Gastroesophageal sphincter (tissue), 4 donors: ENCODE measurements at regions not wholly inside any gene's neighbourhood (a gene's known extent, or its start where the extent isn't known, plus 50 kb on each side); places are given as distances from the start of the nearest gene placed in this dataset.
"Not testable (repeated sequence)": the region's sequence is repeated elsewhere in the genome, so short reads cannot be mapped to it uniquely, and the experiment has no call there.

Source experiments
- ATAC-seq: fragments of 150-250 bp; one replicate; pipeline ENCODE4 v1.9.1; 2016; ENCODE audit warnings: mild to moderate bottlenecking, moderate library complexity
- H3K27ac ChIP-seq, 4 donors: fragments of 200-600 bp; sonication (generic) in 3 of 4; 1 replicate in 3 of 4; 2 replicates in 1 of 4; pipeline ENCODE4 v1.5.1; 2016 to 2019
- H3K27me3 ChIP-seq: fragments of 200-600 bp; sonication (generic); one replicate; pipeline ENCODE4 v1.5.1; 2019
- H3K36me3 ChIP-seq, 2 donors: fragments of 200-600 bp; sonication (generic); one replicate each; pipeline ENCODE4 v1.5.1; 2019; ENCODE audit warnings: control low read depth in 1 of 2
- H3K4me1 ChIP-seq, 3 donors: fragments of 200-600 bp; sonication (generic); 1 replicate in 2 of 3; 2 replicates in 1 of 3; pipeline ENCODE4 v1.5.1; 2016 to 2019; ENCODE audit warnings: control low read depth in 2 of 3
- H3K4me3 ChIP-seq, 2 donors: fragments of 200-600 bp; sonication (generic); one replicate each; pipeline ENCODE4 v1.5.1; 2019; ENCODE audit warnings: mild to moderate bottlenecking in 1 of 2, moderate library complexity in 1 of 2
- H3K9me3 ChIP-seq, 3 donors: fragments of 200-600 bp; sonication (generic); one replicate each; pipeline ENCODE4 v1.5.1; 2017 to 2019; ENCODE audit warnings: control low read depth in 2 of 3
- EP300 ChIP-seq: sonication (generic); formaldehyde crosslinking; IDR thresholded peaks from one replicate; pipeline ENCODE4 v1.6.1; 2017; ENCODE audit warnings: antibody characterized with exemption, mild to moderate bottlenecking
- POLR2A ChIP-seq, 2 donors: fragments of 450-650 bp; IDR thresholded peaks; one replicate each; pipeline ENCODE4 v1.6.1; 2017; ENCODE audit warnings: antibody characterized with exemption in 2 of 2, mild to moderate bottlenecking in 2 of 2, moderate library complexity in 1 of 2
- POLR2AphosphoS5 ChIP-seq: sonication (generic); formaldehyde crosslinking; IDR thresholded peaks from one replicate; pipeline ENCODE4 v1.6.1; 2017; ENCODE audit warnings: antibody characterized with exemption
- WGBS, 2 donors: methylation state at CpG; one replicate each; pipeline ENCODE4 v1.1.5; 2018; ENCODE audit warnings: low coverage in 1 of 2; 5-methylcytosine and 5-hydroxymethylcytosine counted together
- TF ChIP-seq, protein P1 (sequence below), 4 experiments: fragments of 200-600 bp in 2 of 4; fragments of 450-650 bp in 2 of 4; sonication (generic) in 1 of 4; IDR thresholded peaks; one replicate each; pipeline ENCODE4 v1.5.1; 2017 to 2019; ENCODE audit warnings: antibody characterized with exemption in 4 of 4, mild to moderate bottlenecking in 2 of 4, moderate library complexity in 2 of 4

DNA sequence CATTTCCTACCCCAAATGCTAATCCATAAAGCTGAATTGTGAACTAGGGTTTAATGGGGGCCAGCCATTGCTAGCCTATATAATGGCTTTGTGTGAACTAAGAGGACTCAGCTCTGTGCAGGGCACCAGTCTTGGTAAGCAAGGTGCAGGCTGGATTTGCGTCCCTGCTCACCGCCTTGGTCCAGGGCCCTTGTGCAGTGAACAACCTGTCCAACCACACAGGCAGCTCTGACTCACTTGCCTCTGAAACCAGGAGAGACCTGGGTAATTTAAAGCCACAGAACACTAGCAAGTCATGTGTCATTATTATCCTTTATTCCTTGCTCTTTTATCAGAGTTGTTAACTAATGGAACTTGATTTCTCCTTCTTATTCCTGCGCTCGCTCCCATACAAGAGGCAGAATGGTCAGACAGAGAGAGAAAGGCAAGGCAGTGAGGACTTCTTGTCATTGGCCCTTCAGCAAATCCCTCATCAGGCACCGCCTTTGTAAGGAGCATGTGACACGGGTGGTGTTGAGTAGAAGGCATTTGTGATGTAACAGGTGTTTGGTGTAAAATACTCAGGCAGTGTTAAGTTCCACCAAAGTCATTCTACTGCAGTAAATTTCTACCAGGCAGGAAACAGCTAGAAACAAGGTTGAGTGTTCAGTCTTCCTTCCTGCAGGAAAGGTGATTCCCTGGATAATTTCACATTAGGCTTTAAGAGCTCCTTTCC, 67.3 kb upstream of the OLIG2 start:
- WGBS, 2 donors = 63 to 65% methylated on average over 4 to 6 of the region's 6 CpGs
- H3K36me3 ChIP-seq = no peaks in the 10 kb centered on the region
- no peak overlapping the region for H3K27ac ChIP-seq
- no peaks in the 10 kb centered on the region for H3K4me1 ChIP-seq
- no peaks in the 10 kb centered on the region for H3K9me3 ChIP-seq
- TF ChIP-seq, protein P1, sequence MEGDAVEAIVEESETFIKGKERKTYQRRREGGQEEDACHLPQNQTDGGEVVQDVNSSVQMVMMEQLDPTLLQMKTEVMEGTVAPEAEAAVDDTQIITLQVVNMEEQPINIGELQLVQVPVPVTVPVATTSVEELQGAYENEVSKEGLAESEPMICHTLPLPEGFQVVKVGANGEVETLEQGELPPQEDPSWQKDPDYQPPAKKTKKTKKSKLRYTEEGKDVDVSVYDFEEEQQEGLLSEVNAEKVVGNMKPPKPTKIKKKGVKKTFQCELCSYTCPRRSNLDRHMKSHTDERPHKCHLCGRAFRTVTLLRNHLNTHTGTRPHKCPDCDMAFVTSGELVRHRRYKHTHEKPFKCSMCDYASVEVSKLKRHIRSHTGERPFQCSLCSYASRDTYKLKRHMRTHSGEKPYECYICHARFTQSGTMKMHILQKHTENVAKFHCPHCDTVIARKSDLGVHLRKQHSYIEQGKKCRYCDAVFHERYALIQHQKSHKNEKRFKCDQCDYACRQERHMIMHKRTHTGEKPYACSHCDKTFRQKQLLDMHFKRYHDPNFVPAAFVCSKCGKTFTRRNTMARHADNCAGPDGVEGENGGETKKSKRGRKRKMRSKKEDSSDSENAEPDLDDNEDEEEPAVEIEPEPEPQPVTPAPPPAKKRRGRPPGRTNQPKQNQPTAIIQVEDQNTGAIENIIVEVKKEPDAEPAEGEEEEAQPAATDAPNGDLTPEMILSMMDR (IDR thresholded peaks at IDR 0.05) = no peak
- TF ChIP-seq POLR2AphosphoS5 (no peak), EP300 (no peak), POLR2A (IDR thresholded peaks at IDR 0.05) (no peak)
- H3K27me3 ChIP-seq = peaks cover 91% of the 10 kb centered on the region
- no peak overlapping the region for H3K4me3 ChIP-seq
- ATAC-seq = no peak

DNA sequence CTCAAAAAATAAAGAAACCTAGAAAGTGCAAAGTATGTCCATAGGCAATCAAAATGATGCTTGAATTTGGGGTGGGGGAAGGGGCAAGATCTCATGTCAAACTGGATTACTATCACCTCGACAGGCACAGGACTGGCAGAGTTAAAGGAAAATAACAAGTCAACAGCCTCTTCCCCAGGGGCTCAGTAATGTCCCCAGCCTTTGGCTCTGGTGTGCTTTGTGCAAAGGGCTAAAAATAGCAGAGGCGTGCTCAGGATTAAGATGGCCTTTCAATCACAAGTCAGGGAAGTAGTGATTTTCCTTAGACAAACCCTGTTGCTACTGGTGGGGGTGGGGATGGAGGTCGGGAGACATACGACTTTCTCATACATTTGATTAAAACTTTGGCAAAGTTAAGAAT, 63.5 kb upstream of the OLIG2 start:
- Histone ChIP-seq H3K9me3 (no peaks in the 10 kb centered on the region), H3K4me1 (no peaks in the 10 kb centered on the region), H3K27me3 (peaks cover 53% of the 10 kb centered on the region), H3K27ac (no peak overlapping the region), H3K36me3 (no peaks in the 10 kb centered on the region), H3K4me3 (no peak overlapping the region)
- TF ChIP-seq, protein P1 (IDR thresholded peaks at IDR 0.05) = no peak
- TF ChIP-seq POLR2A (IDR thresholded peaks at IDR 0.05) (no peak), EP300 (no peak), POLR2AphosphoS5 (no peak)
- WGBS, 2 donors = 32 to 47% methylated on average over 3 of the region's 4 CpGs
- ATAC-seq = no peak

DNA sequence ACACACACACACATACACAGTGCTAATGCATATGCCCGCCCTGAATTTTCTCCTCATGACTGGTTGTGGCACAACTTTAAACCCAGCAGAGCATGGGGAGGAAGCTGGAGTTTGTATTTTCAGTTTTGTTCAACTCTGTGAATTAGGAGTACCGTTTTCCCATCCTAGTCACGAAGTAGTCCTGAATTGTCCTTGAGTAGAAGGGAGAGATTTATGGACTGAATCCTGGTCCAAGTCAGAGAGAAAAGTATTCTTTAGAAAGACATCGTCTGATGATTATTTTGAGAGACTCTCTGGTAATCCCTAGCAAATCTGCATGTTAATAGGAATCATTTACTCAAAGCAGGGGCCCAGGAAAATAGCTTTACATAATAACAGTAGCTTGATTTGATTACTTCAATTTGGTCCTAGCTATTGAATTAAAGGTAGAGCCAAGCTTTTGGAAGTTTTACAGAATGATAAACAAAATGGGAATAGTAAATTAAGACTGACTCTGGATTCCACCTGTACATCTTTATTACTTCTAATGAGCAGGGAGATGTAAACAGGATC, 60.5 kb upstream of the OLIG2 start:
- Histone ChIP-seq H3K9me3 (no peaks in the 10 kb centered on the region), H3K27me3 (peaks cover 30% of the 10 kb centered on the region), H3K4me3 (no peak overlapping the region), H3K36me3 (no peaks in the 10 kb centered on the region), H3K4me1 (no peaks in the 10 kb centered on the region), H3K27ac (no peak overlapping the region)
- 39 to 41% methylated on average over 4 of the region's 4 CpGs for WGBS, 2 donors
- no peak for TF ChIP-seq POLR2AphosphoS5
- no peak for ATAC-seq

DNA sequence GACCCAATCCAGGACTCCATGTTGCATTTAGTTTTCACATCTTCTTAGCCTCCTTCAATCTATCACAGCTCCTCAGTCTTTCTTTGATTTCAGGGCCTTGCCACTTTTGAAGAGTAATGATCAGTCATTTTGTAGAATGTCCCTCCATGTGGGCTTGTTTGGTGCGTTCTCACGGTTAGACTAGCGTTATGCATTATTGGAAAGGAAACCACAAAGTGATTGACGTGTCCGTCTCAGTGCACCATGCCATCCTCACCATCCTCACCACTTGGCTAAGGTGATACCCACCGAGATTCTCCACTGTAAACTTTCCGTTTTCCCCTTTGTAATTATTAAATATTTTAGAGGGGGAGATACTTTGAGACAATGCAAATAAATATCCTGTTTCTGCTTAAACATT, 59.6 kb upstream of the OLIG2 start:
- Histone ChIP-seq H3K4me3 (no peak overlapping the region), H3K4me1 (no peaks in the 10 kb centered on the region), H3K9me3 (no peaks in the 10 kb centered on the region), H3K36me3 (no peaks in the 10 kb centered on the region), H3K27me3 (peaks cover 22% of the 10 kb centered on the region), H3K27ac (no peak overlapping the region)
- TF ChIP-seq, protein P1 (IDR thresholded peaks at IDR 0.05) = no peak
- TF ChIP-seq POLR2AphosphoS5 (no peak), POLR2A (IDR thresholded peaks at IDR 0.05) (no peak), EP300 (no peak)
- ATAC-seq = no peak
- WGBS, 2 donors = 76 to 90% methylated on average over 2 to 7 of the region's 7 CpGs

DNA sequence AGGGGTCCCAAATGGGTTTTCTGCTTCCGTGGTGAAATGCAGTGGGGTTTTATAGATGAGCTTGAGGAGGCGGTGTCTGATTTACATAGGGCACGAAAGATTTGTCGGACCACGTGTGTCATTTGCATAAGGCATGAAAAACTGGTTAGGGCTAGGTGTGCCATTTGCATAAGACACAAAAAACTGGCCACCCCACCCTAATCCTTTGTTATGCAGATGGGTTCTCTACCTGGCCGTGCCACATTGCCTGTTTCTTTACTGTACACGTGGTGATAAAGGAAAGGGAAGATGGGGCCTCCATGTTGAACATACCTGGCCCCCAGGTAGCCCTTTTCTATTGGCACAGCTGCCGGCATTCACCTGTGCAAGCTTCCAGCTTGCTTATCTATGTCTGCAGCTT, 57.6 kb upstream of the OLIG2 start:
- not testable (repeated sequence) for H3K9me3 ChIP-seq, H3K36me3 ChIP-seq, H3K27ac ChIP-seq, H3K4me1 ChIP-seq, H3K27me3 ChIP-seq, H3K4me3 ChIP-seq, ATAC-seq
- 64 to 67% methylated on average over 4 to 8 of the region's 8 CpGs for WGBS, 2 donors

DNA sequence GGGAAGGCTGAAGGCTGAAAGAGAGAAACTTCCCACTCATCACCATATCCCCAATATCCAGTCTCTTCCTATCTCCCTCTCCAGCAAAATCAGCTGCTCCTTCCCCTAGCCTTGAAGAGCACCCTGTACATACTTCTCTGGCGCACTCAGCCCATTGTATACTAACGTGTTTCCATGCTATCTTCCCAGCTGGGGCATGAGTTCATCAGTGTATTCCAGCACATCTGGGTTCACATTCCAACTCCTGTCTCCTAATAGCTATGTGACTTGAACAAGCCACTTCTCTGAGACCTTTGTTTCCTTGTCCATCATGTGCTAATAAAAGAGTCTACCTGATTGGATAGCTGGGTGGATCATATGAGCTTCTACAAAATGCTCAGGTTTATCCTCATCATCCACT, 51.1 kb upstream of the OLIG2 start:
- Histone ChIP-seq H3K27ac (no peak overlapping the region), H3K4me1 (no peaks in the 10 kb centered on the region), H3K9me3 (no peaks in the 10 kb centered on the region), H3K36me3 (no peaks in the 10 kb centered on the region), H3K4me3 (no peak overlapping the region), H3K27me3 (peaks cover 24% of the 10 kb centered on the region)
- TF ChIP-seq, protein P1 (IDR thresholded peaks at IDR 0.05) = no peak
- TF ChIP-seq POLR2AphosphoS5 (no peak), POLR2A (IDR thresholded peaks at IDR 0.05) (no peak), EP300 (no peak)
- ATAC-seq = no peak
- 60 to 70% methylated on average over 1 to 2 of the region's 2 CpGs for WGBS, 2 donors
